SK-N-SH treated with all-trans-retinoic acid at 6 μM for 48 hours (cell line): ENCODE measurements at regions not wholly inside any gene's neighbourhood (a gene's known extent, or its start where the extent isn't known, plus 50 kb on each side); places are given as distances from the start of the nearest gene placed in this dataset.

Experiments
- ATAC-seq: fragments of 200-7000 bp; cut with Tn5 transposase; 3 replicates; pipeline ENCODE4 v1.9.1; 2020; ENCODE audit warnings: mild to moderate bottlenecking, moderate library complexity
- ARNTL ChIP-seq: fragments of 450-650 bp; formaldehyde crosslinking; IDR thresholded peaks from 2 replicates; pipeline ENCODE4 v1.5.0; 2020; ENCODE audit warnings: low read depth, mild to moderate bottlenecking, moderate library complexity, borderline replicate concordance
- BACH2 ChIP-seq: fragments of 250-450 bp; sonication (Bioruptor Pico); IDR thresholded peaks from 2 replicates; pipeline ENCODE4 v1.9.0; 2021; ENCODE audit warnings: mild to moderate bottlenecking, borderline replicate concordance
- CREB5 ChIP-seq: fragments of 250-450 bp; sonication (Bioruptor Pico); IDR thresholded peaks from 2 replicates; pipeline ENCODE4 v1.5.1; 2020; ENCODE audit warnings: low read depth, mild to moderate bottlenecking, moderate library complexity
- CSDC2 ChIP-seq: fragments of 250-450 bp; sonication (Bioruptor Pico); IDR thresholded peaks from 2 replicates; pipeline ENCODE4 v1.5.0; 2020; ENCODE audit warnings: mild to moderate bottlenecking, moderate library complexity
- CSRNP3 ChIP-seq: fragments of 250-450 bp; sonication (Bioruptor Pico); IDR thresholded peaks from 2 replicates; pipeline ENCODE4 v1.5.1; 2021; ENCODE audit warnings: mild to moderate bottlenecking, moderate library complexity
- ESRRG ChIP-seq: fragments of 250-450 bp; sonication (Bioruptor Pico); IDR thresholded peaks from 2 replicates; pipeline ENCODE4 v1.6.1; 2021; ENCODE audit warnings: mild to moderate bottlenecking
- GLIS3 ChIP-seq: fragments of 250-450 bp; sonication (Bioruptor Pico); IDR thresholded peaks from 2 replicates; pipeline ENCODE4 v1.5.0; 2020; ENCODE audit warnings: mild to moderate bottlenecking, moderate library complexity
- PATZ1 ChIP-seq: fragments of 250-450 bp; sonication (Bioruptor Pico); IDR thresholded peaks from 2 replicates; pipeline ENCODE4 v1.8.0; 2020; ENCODE audit warnings: mild to moderate bottlenecking, moderate library complexity, borderline replicate concordance
- POU6F1 ChIP-seq: fragments of 250-450 bp; sonication (Bioruptor Pico); IDR thresholded peaks from 2 replicates; pipeline ENCODE4 v1.8.0; 2021; ENCODE audit warnings: low read depth, mild to moderate bottlenecking, moderate library complexity, borderline replicate concordance
- PPARA ChIP-seq: fragments of 250-450 bp; sonication (Bioruptor Pico); IDR thresholded peaks from 2 replicates; pipeline ENCODE4 v1.5.0; 2020; ENCODE audit warnings: mild to moderate bottlenecking, borderline replicate concordance
- RARB ChIP-seq: fragments of 250-450 bp; sonication (Bioruptor Pico); IDR thresholded peaks from 2 replicates; pipeline ENCODE4 v1.8.0; 2021; ENCODE audit warnings: mild to moderate bottlenecking, moderate library complexity
- TCF4 ChIP-seq: fragments of 250-450 bp; sonication (Bioruptor Pico); IDR thresholded peaks from 2 replicates; pipeline ENCODE4 v1.8.0; 2021; ENCODE audit warnings: mild to moderate bottlenecking, moderate library complexity, borderline replicate concordance
- TSHZ2 ChIP-seq: fragments of 250-450 bp; sonication (Bioruptor Pico); IDR thresholded peaks from 2 replicates; pipeline ENCODE4 v1.5.0; 2020; ENCODE audit warnings: mild to moderate bottlenecking, moderate library complexity
- ZC3H10 ChIP-seq: fragments of 250-450 bp; sonication (Bioruptor Pico); IDR thresholded peaks from 2 replicates; pipeline ENCODE4 v1.5.1; 2021; ENCODE audit warnings: mild to moderate bottlenecking, moderate library complexity
- ZFP30 ChIP-seq: fragments of 450-650 bp; formaldehyde crosslinking; IDR thresholded peaks from 2 replicates; pipeline ENCODE4 v1.5.0; 2022; ENCODE audit warnings: mild to moderate bottlenecking, moderate library complexity
- ZNF565 ChIP-seq: fragments of 450-650 bp; formaldehyde crosslinking; conservative IDR thresholded peaks from 2 replicates; pipeline ENCODE4 v1.5.0; 2020; ENCODE audit warnings: low read depth, mild to moderate bottlenecking, moderate library complexity
- ZNF70 ChIP-seq: fragments of 450-650 bp; formaldehyde crosslinking; IDR thresholded peaks from 2 replicates; pipeline ENCODE4 v1.5.0; 2020; ENCODE audit warnings: mild to moderate bottlenecking, moderate library complexity
- ZNF8 ChIP-seq: fragments of 450-650 bp; formaldehyde crosslinking; IDR thresholded peaks from 2 replicates; pipeline ENCODE4 v1.5.0; 2020; ENCODE audit warnings: mild to moderate bottlenecking, moderate library complexity

- no peak for ATAC-seq
Observed at GRCh38 chr22:35483730-35484129, 56.9 kb upstream of the RASD2 start.

More at GRCh38 chr22:35483730-35484129, 56.9 kb upstream of the RASD2 start:
- TF ChIP-seq ZNF70 (CRISPR knock-in tag) (no peak), PPARA (no peak), CSDC2 (CRISPR knock-in tag) (no peak), ZNF565 (CRISPR knock-in tag) (no peak), ZC3H10 (CRISPR knock-in tag) (no peak), TCF4 (CRISPR knock-in tag) (no peak), ESRRG (no peak), RARB (CRISPR knock-in tag) (no peak), BACH2 (CRISPR knock-in tag) (no peak), ZFP30 (CRISPR knock-in tag) (no peak), CSRNP3 (no peak), TSHZ2 (no peak), ZNF8 (no peak), GLIS3 (CRISPR knock-in tag) (no peak), ARNTL (CRISPR knock-in tag) (no peak), POU6F1 (no peak), CREB5 (no peak), PATZ1 (CRISPR knock-in tag) (no peak)
